ENCODE measurements at regions not wholly inside any gene's neighbourhood (a gene's known extent, or its start where the extent isn't known, plus 50 kb on each side); places are given as distances from the start of the nearest gene placed in this dataset.
"Not testable (repeated sequence)": the region's sequence is repeated elsewhere in the genome, so short reads cannot be mapped to it uniquely, and the experiment has no call there.

DNA sequence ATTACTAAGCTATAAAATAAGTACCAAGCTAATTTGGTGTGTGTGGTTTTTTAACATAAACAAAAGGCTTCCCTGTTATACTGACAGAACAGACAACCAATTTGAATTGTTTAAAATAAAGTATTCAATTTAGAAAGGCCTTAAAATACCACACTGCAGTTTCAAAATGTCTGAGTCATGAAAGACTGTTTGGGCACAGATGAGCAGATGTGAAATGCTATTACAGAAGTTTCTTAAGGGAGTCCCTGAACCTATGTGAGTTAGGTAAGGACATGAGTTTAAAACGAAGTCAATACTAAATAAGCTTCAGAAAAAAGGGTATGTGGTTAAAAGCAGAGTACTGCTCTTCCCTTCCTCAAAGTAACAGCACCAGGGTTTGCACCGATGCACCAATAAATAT is 69.7 kb upstream of the SETMAR start:
- H3K27me3 Mint-ChIP-seq: no peaks in the 10 kb centered on the region
- H3K4me3 Mint-ChIP-seq: no peak overlapping the region
- no peak overlapping the region for H3K27ac Mint-ChIP-seq
- H3K9me3 Mint-ChIP-seq: no peaks in the 10 kb centered on the region
- H3K4me1 Mint-ChIP-seq (ENCODE audit: low read depth in 2 of 2): no peaks in the 10 kb centered on the region
- no peaks in the 10 kb centered on the region for H3K36me3 Mint-ChIP-seq (ENCODE audit: insufficient read depth)
- no peak for ATAC-seq (replicated peaks)
- DNase-seq: no peak

DNA sequence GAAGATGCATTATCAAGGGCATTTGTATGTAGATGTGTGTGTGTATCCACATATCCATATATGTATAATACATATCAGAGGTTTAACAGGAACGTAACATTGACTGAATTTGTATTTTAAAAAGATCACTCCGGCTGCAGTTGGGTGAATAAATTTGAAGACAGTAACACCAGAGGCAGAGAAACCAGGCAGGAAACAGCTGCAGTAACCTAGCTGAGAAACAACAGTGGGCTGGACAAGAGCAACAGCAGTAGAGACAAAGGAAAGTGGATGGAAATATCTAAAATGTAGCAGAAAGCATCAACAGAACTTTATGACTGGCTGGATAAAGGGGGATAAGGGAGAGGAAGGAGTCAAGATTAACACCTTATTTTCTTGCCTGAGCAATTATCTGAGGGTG is 68.3 kb upstream of the SETMAR start:
- ATAC-seq (replicated peaks) (no peak), DNase-seq (no peak)
- H3K36me3 Mint-ChIP-seq (ENCODE audit: insufficient read depth): no peaks in the 10 kb centered on the region
- no peak overlapping the region for H3K27ac Mint-ChIP-seq
- no peaks in the 10 kb centered on the region for H3K4me1 Mint-ChIP-seq (ENCODE audit: low read depth in 2 of 2)
- H3K27me3 Mint-ChIP-seq: no peaks in the 10 kb centered on the region
- H3K9me3 Mint-ChIP-seq: peaks cover 0 to 2% of the 10 kb centered on the region in 2 donors
- H3K4me3 Mint-ChIP-seq: no peak overlapping the region

DNA sequence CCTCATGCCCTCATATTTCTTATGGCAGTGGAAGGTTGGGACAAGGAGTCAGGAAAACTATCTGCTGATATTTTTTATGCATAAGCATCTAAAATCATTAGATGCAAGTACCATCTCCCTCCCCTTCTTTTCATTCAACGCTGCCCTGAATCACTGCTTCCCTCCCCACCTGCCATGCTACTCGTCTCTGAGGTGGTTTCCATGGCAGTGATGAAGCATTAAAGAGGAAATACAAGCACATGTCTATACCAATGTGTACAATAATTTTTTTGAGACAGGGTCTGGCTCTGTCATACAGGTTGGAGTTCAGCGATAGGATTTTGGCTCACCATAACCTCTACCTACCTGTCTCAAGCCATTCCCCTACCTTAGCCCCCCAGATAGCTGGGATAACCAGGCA is 67.5 kb upstream of the SETMAR start:
- H3K9me3 Mint-ChIP-seq: peaks cover 0 to 2% of the 10 kb centered on the region in 2 donors
- H3K36me3 Mint-ChIP-seq (ENCODE audit: insufficient read depth): no peaks in the 10 kb centered on the region
- ATAC-seq (replicated peaks): no peak

GRCh38 chr3:4241595-4242170 is 61.5 kb upstream of the SETMAR start:
- no peak for DNase-seq
- H3K4me1 Mint-ChIP-seq (ENCODE audit: low read depth in 2 of 2): no peaks in the 10 kb centered on the region
- no peaks in the 10 kb centered on the region for H3K36me3 Mint-ChIP-seq (ENCODE audit: insufficient read depth)
- H3K4me3 Mint-ChIP-seq: no peak overlapping the region
- H3K9me3 Mint-ChIP-seq: peaks cover 8 to 11% of the 10 kb centered on the region in 2 donors
- H3K27ac Mint-ChIP-seq: no peak overlapping the region
- no peaks in the 10 kb centered on the region for H3K27me3 Mint-ChIP-seq
- ATAC-seq (replicated peaks): no peak

More for the DNA sequence above, 67.5 kb upstream of the SETMAR start:
- H3K4me3 Mint-ChIP-seq: no peak overlapping the region
- H3K27ac Mint-ChIP-seq: no peak overlapping the region
- H3K4me1 Mint-ChIP-seq (ENCODE audit: low read depth in 2 of 2): no peaks in the 10 kb centered on the region
- no peaks in the 10 kb centered on the region for H3K27me3 Mint-ChIP-seq
- DNase-seq: no peak

DNA sequence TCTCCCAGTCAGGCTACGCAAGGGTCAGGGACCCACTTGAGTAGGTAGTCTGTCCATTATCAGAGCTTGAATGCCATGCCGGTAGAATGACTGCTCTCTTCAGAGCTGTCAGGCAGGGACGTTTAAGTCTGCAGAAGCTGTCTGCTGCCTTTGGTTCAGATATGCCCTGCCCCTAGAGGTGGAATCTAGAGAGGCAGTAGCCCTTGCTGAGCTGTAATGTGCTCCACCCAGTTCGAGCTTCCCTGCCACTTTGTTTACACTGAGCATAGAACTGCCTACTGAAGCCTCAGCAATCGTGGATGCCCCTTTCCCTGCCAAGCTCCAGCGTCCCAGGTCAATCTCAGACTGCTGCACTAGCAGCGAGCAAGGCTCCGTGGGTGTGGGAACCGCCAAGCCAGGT is 57.5 kb upstream of the SETMAR start:
- Mint-ChIP-seq H3K4me3 (no peak overlapping the region), H3K36me3 (ENCODE audit: insufficient read depth) (no peaks in the 10 kb centered on the region), H3K27me3 (peaks cover 0 to 6% of the 10 kb centered on the region in 2 donors), H3K9me3 (peaks cover 6 to 11% of the 10 kb centered on the region in 2 donors), H3K27ac (no peak overlapping the region), H3K4me1 (ENCODE audit: low read depth in 2 of 2) (no peaks in the 10 kb centered on the region)
- no peak for ATAC-seq (replicated peaks)
- DNase-seq: no peak

DNA sequence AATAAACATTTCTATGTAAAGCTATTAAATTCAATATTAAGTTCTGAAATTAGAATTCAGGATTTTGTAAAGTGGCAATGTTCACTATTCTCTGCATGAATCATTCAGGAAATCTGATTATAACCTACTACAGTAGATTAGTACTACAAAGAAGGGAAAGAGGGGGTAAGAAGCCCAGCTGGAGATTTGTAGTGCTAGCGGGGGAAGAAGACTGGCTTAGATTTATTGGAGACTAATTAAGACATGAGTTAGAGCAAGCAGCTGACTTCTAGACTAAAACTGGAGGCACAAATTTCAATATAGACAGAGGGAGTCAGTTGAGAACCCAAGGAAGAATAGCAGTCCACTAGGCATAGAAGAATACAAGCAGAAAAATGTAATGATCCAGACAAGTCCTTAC is 55.8 kb upstream of the SETMAR start:
- no peaks in the 10 kb centered on the region for H3K36me3 Mint-ChIP-seq (ENCODE audit: insufficient read depth)
- DNase-seq: no peak
- peaks cover 0 to 6% of the 10 kb centered on the region in 2 donors for H3K27me3 Mint-ChIP-seq

DNA sequence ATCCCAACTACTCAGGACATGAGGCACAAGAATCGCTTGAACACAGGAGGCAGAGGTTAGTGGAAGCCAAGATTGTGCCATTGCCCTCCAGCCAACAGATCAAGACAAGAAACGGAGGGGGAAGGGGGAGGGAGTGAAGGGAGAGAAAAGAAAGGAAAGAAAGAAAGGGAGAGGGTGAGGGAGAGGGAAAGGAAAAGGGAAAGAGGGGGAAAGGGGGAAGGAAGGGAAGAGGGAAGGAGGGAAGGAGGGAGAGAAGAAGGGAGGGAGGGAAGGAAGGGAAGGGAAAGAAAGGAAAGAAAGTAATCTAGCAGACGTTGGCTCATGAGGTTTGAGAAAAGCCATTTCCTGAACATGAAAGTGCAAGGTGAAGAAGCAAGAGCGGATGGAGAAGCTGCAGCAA is 53.1 kb upstream of the SETMAR start:
- DNase-seq: no peak
- Mint-ChIP-seq H3K27ac (no peak overlapping the region), H3K36me3 (ENCODE audit: insufficient read depth) (no peaks in the 10 kb centered on the region), H3K27me3 (peaks cover 0 to 6% of the 10 kb centered on the region in 2 donors), H3K4me1 (ENCODE audit: low read depth in 2 of 2) (no peaks in the 10 kb centered on the region), H3K9me3 (peaks cover 0 to 4% of the 10 kb centered on the region in 2 donors), H3K4me3 (no peak overlapping the region)
- ATAC-seq (replicated peaks): no peak

More for the DNA sequence above, 55.8 kb upstream of the SETMAR start:
- no peak overlapping the region for H3K4me3 Mint-ChIP-seq
- H3K27ac Mint-ChIP-seq: no peak overlapping the region
- no peaks in the 10 kb centered on the region for H3K4me1 Mint-ChIP-seq (ENCODE audit: low read depth in 2 of 2)
- no peak for ATAC-seq (replicated peaks)
- peaks cover 4 to 11% of the 10 kb centered on the region in 2 donors for H3K9me3 Mint-ChIP-seq

GRCh38 chr3:4251412-4251811 is 51.8 kb upstream of the SETMAR start:
- ATAC-seq (replicated peaks): no peak
- no peaks in the 10 kb centered on the region for H3K9me3 Mint-ChIP-seq
- no peaks in the 10 kb centered on the region for H3K36me3 Mint-ChIP-seq (ENCODE audit: insufficient read depth)
- H3K27me3 Mint-ChIP-seq: peaks cover 0 to 6% of the 10 kb centered on the region in 2 donors
- no peaks in the 10 kb centered on the region for H3K4me1 Mint-ChIP-seq (ENCODE audit: low read depth in 2 of 2)
- DNase-seq: no peak
- no peak overlapping the region for H3K27ac Mint-ChIP-seq
- no peak overlapping the region for H3K4me3 Mint-ChIP-seq

DNA sequence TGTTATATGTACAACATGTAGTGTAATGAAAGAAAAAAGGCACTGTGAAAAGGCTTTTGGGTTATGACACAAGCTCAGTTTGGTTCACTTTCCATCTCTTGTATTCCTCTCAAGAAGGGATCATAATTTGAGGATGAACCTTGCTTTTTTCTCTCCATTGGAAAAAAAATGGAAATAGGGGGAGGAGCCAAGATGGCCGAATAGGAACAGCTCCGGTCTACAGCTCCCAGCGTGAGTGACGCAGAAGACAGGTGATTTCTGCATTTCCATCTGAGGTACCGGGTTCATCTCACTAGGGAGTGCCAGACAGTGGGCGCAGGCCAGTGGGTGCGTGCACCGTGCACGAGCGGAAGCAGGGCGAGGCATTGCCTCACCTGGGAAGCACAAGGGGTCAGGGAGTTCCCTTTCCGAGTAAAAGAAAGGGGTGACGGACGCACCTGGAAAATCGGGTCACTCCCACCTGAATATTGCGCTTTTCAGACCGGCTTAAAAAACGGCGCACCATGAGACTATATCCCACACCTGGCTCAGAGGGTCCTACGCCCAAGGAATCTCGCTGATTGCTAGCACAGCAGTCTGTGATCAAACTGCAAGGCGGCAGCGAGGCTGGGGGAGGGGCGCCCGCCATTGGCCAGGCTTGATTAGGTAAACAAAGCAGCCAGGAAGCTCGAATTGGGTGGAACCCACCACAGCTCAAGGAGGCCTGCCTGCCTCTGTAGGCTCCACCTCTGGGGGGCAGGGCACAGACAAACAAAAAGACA is 49.9 kb upstream of the SETMAR start:
- not testable (repeated sequence) for H3K4me3 Mint-ChIP-seq; H3K9me3 Mint-ChIP-seq; H3K27ac Mint-ChIP-seq; DNase-seq; H3K27me3 Mint-ChIP-seq; H3K4me1 Mint-ChIP-seq (ENCODE audit: low read depth in 2 of 2); H3K36me3 Mint-ChIP-seq (ENCODE audit: insufficient read depth); ATAC-seq (replicated peaks)
